ENCODE measurements at regions not wholly inside any gene's neighbourhood (a gene's known extent, or its start where the extent isn't known, plus 50 kb on each side); places are given as distances from the start of the nearest gene placed in this dataset.

GRCh38 chrY:8629636-8630035 is 707.6 kb upstream of the TSPY4 start:
- H2AFZ ChIP-seq, result no peak overlapping the region
- TF ChIP-seq, protein P1, sequence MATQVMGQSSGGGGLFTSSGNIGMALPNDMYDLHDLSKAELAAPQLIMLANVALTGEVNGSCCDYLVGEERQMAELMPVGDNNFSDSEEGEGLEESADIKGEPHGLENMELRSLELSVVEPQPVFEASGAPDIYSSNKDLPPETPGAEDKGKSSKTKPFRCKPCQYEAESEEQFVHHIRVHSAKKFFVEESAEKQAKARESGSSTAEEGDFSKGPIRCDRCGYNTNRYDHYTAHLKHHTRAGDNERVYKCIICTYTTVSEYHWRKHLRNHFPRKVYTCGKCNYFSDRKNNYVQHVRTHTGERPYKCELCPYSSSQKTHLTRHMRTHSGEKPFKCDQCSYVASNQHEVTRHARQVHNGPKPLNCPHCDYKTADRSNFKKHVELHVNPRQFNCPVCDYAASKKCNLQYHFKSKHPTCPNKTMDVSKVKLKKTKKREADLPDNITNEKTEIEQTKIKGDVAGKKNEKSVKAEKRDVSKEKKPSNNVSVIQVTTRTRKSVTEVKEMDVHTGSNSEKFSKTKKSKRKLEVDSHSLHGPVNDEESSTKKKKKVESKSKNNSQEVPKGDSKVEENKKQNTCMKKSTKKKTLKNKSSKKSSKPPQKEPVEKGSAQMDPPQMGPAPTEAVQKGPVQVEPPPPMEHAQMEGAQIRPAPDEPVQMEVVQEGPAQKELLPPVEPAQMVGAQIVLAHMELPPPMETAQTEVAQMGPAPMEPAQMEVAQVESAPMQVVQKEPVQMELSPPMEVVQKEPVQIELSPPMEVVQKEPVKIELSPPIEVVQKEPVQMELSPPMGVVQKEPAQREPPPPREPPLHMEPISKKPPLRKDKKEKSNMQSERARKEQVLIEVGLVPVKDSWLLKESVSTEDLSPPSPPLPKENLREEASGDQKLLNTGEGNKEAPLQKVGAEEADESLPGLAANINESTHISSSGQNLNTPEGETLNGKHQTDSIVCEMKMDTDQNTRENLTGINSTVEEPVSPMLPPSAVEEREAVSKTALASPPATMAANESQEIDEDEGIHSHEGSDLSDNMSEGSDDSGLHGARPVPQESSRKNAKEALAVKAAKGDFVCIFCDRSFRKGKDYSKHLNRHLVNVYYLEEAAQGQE (IDR thresholded peaks at IDR 0.05; ENCODE audit: unreplicated experiment), result no peak
- TF ChIP-seq EZH2 (IDR thresholded peaks at IDR 0.05; ENCODE audit: low read depth, unreplicated experiment) (no peak), NANOG (IDR thresholded peaks at IDR 0.05; ENCODE audit: borderline replicate concordance) (no peak)
- TF ChIP-seq, protein P2, sequence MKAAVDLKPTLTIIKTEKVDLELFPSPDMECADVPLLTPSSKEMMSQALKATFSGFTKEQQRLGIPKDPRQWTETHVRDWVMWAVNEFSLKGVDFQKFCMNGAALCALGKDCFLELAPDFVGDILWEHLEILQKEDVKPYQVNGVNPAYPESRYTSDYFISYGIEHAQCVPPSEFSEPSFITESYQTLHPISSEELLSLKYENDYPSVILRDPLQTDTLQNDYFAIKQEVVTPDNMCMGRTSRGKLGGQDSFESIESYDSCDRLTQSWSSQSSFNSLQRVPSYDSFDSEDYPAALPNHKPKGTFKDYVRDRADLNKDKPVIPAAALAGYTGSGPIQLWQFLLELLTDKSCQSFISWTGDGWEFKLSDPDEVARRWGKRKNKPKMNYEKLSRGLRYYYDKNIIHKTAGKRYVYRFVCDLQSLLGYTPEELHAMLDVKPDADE (IDR thresholded peaks at IDR 0.05), result no peak
- Mint-ChIP-seq H3K27me3 (ENCODE audit: insufficient read depth, low read depth, poor library complexity) (peaks cover 2% of the 10 kb centered on the region), H3K4me1 (no peaks in the 10 kb centered on the region), H3K9me3 (peaks cover 93% of the 10 kb centered on the region), H3K36me3 (ENCODE audit: low read depth) (peaks cover 5% of the 10 kb centered on the region; the same call in 1 of the 3 replicates), H3K27ac (no peak overlapping the region), H3K4me3 (no peak overlapping the region)
- DNase-seq (ENCODE audit: low spot score) (no peak), ATAC-seq (no peak)
- no peaks in the 10 kb centered on the region for H3K27me3 ChIP-seq (ENCODE audit: insufficient read depth)
- no peaks in the 10 kb centered on the region for H3K4me1 ChIP-seq (ENCODE audit: insufficient read depth)
- no peaks in the 10 kb centered on the region for H3K79me2 ChIP-seq (replicated peaks; ENCODE audit: insufficient read depth)
- H3K36me3 ChIP-seq (ENCODE audit: insufficient read depth), result no peaks in the 10 kb centered on the region
- no peak overlapping the region for H3K4me2 ChIP-seq
- no peak overlapping the region for H3K4me3 ChIP-seq
- H3F3A ChIP-seq (replicated peaks; ENCODE audit: low read depth), result no peaks in the 10 kb centered on the region
- H3K27ac ChIP-seq (ENCODE audit: low read depth), result no peak overlapping the region
- no peaks in the 10 kb centered on the region for H3K9me2 ChIP-seq (ENCODE audit: insufficient read depth)
- H4K20me1 ChIP-seq (replicated peaks; ENCODE audit: insufficient read depth), result no peaks in the 10 kb centered on the region

- H3K9me2 ChIP-seq (ENCODE audit: insufficient read depth), result no peaks in the 10 kb centered on the region
- Mint-ChIP-seq H3K27me3 (ENCODE audit: insufficient read depth, low read depth, poor library complexity) (peaks cover 2% of the 10 kb centered on the region), H3K4me1 (no peaks in the 10 kb centered on the region), H3K9me3 (peaks cover 93% of the 10 kb centered on the region), H3K4me3 (no peak overlapping the region), H3K36me3 (ENCODE audit: low read depth) (peaks cover 5% of the 10 kb centered on the region; the same call in 1 of the 3 replicates), H3K27ac (no peak overlapping the region)
- DNase-seq (ENCODE audit: low spot score) (no peak), ATAC-seq (no peak)
- no peak overlapping the region for H2AFZ ChIP-seq
- H3K27ac ChIP-seq (ENCODE audit: low read depth), result no peak overlapping the region
- H3F3A ChIP-seq (replicated peaks; ENCODE audit: low read depth), result no peaks in the 10 kb centered on the region
- no peaks in the 10 kb centered on the region for H3K27me3 ChIP-seq (ENCODE audit: insufficient read depth)
- no peaks in the 10 kb centered on the region for H3K36me3 ChIP-seq (ENCODE audit: insufficient read depth)
- no peaks in the 10 kb centered on the region for H3K79me2 ChIP-seq (replicated peaks; ENCODE audit: insufficient read depth)
- no peak overlapping the region for H3K4me3 ChIP-seq
- H4K20me1 ChIP-seq (replicated peaks; ENCODE audit: insufficient read depth), result no peaks in the 10 kb centered on the region
- no peaks in the 10 kb centered on the region for H3K4me1 ChIP-seq (ENCODE audit: insufficient read depth)
- no peak overlapping the region for H3K4me2 ChIP-seq
- TF ChIP-seq STAT1 (IDR thresholded peaks at IDR 0.05; ENCODE audit: unreplicated experiment) (no peak), NANOG (IDR thresholded peaks at IDR 0.05; ENCODE audit: borderline replicate concordance) (no peak), ZNF462 (CRISPR knock-in tag; IDR thresholded peaks at IDR 0.05) (no peak), JUNB (IDR thresholded peaks at IDR 0.05; ENCODE audit: unreplicated experiment) (no peak), CREB1 (CRISPR knock-in tag; IDR thresholded peaks at IDR 0.05; ENCODE audit: low read depth) (no peak), EZH2 (IDR thresholded peaks at IDR 0.05; ENCODE audit: low read depth, unreplicated experiment) (no peak), POLR2AphosphoS5 (IDR thresholded peaks at IDR 0.05; ENCODE audit: low read depth) (no peak), EZH2phosphoT487 (IDR thresholded peaks at IDR 0.05; ENCODE audit: unreplicated experiment) (no peak)
Observed at GRCh38 chrY:8638111-8638510, 699.2 kb upstream of the TSPY4 start.
